ENCODE measurements at regions not wholly inside any gene's neighbourhood (a gene's known extent, or its start where the extent isn't known, plus 50 kb on each side); places are given as distances from the start of the nearest gene placed in this dataset.

DNA sequence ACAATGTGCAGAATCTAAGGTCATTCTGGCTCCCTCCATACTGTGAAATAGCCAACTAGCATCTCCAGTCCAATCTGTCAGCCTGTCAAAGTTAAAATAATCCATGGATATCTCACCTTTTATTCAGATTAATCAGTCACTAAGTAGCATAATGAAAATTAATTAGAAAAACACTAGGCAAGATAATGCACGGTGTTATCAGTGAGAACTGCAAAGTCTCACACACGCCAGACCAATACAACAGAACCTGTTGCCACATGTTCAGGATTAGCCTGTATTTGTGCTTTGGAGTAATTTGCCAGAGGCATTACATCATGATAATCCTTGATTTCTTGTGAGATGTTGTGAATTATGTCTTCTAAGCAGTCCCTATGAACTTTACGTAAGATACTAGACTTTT, 820.4 kb upstream of the ALCAM start:
- ChIA-PET CTCF (no interaction called here), POLR2A (no interaction called here)
- no peak for TF ChIP-seq L3MBTL2 (conservative IDR thresholded peaks at IDR 0.05)
- no peak for TF ChIP-seq TARDBP (IDR thresholded peaks at IDR 0.05)
- TF ChIP-seq SP1 (IDR thresholded peaks at IDR 0.05): no peak
- TF ChIP-seq ZNF384 (IDR thresholded peaks at IDR 0.05): no peak
- no peak for TF ChIP-seq ELF4 (IDR thresholded peaks at IDR 0.05)
- TF ChIP-seq HDGF (IDR thresholded peaks at IDR 0.05; ENCODE audit: borderline replicate concordance): no peak
- no peak for TF ChIP-seq NFRKB (IDR thresholded peaks at IDR 0.05)
- TF ChIP-seq, protein P1, sequence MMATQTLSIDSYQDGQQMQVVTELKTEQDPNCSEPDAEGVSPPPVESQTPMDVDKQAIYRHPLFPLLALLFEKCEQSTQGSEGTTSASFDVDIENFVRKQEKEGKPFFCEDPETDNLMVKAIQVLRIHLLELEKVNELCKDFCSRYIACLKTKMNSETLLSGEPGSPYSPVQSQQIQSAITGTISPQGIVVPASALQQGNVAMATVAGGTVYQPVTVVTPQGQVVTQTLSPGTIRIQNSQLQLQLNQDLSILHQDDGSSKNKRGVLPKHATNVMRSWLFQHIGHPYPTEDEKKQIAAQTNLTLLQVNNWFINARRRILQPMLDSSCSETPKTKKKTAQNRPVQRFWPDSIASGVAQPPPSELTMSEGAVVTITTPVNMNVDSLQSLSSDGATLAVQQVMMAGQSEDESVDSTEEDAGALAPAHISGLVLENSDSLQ (IDR thresholded peaks at IDR 0.05): no peak
- TF ChIP-seq BHLHE40 (IDR thresholded peaks at IDR 0.05; ENCODE audit: borderline replicate concordance): no peak
- no peak for TF ChIP-seq FOXA1 (IDR thresholded peaks at IDR 0.05)
- no peak for TF ChIP-seq SUZ12 (IDR thresholded peaks at IDR 0.05)
- no peak for TF ChIP-seq ARNT (IDR thresholded peaks at IDR 0.05)
- no peak for TF ChIP-seq FOXM1 (IDR thresholded peaks at IDR 0.05; ENCODE audit: borderline replicate concordance)
- TF ChIP-seq FOXK2 (IDR thresholded peaks at IDR 0.05): no peak
- no peak for TF ChIP-seq LEF1 (IDR thresholded peaks at IDR 0.05; ENCODE audit: borderline replicate concordance)
- no peak for TF ChIP-seq CTBP1 (IDR thresholded peaks at IDR 0.05; ENCODE audit: borderline replicate concordance)
- no peak for DNase-seq (ENCODE audit: extremely low spot score)

DNA sequence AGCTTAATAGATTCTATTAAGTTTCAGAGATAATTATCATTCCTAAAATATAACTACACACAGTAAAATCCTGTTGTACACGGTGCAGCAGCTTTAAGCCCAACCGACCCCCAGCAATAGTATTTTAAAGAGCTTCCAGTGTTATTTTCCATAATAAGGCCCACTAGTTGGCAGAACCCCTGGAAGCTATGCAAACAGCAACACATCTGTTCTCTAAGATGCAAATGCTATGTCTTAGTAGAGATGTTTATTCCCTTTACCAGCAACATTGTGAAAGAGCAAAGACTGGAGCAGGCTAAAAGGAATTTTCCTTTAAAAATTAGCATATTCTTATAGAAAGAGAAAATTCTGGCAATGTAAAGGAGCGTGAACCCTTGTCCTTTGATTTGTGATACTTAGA, 819.7 kb upstream of the ALCAM start:
- ChIA-PET POLR2A (no interaction called here), CTCF (no interaction called here)
- DNase-seq (ENCODE audit: extremely low spot score): no peak
- TF ChIP-seq L3MBTL2 (conservative IDR thresholded peaks at IDR 0.05) (no peak), ARNT (IDR thresholded peaks at IDR 0.05) (no peak), CTBP1 (IDR thresholded peaks at IDR 0.05; ENCODE audit: borderline replicate concordance) (no peak), TARDBP (IDR thresholded peaks at IDR 0.05) (no peak), FOXK2 (IDR thresholded peaks at IDR 0.05) (no peak), HDGF (IDR thresholded peaks at IDR 0.05; ENCODE audit: borderline replicate concordance) (no peak), ELF4 (IDR thresholded peaks at IDR 0.05) (no peak), LEF1 (IDR thresholded peaks at IDR 0.05; ENCODE audit: borderline replicate concordance) (no peak), BHLHE40 (IDR thresholded peaks at IDR 0.05; ENCODE audit: borderline replicate concordance) (no peak), FOXM1 (IDR thresholded peaks at IDR 0.05; ENCODE audit: borderline replicate concordance) (no peak)
- TF ChIP-seq, protein P1 (IDR thresholded peaks at IDR 0.05): no peak

DNA sequence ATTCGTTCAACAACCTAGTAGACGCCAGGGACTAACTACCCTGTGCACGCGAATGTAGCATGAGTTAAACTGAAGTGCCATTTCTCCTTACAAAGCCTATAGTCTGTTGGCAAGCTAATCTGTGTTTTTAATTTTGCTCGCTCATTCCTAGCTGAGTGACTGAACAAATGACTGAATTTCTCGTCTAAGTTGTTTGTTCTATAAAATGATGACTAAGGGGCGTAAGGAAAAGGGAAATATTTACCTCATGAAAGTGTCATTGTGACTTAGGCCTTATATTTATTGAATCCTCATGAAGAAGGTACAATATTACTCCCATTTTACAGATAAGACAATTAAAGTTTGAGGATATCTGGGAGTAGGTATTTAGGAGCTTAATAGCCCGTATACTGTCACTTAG, 818.3 kb upstream of the ALCAM start:
- CTCF ChIA-PET: no interaction called here
- POLR2A ChIA-PET: no interaction called here
- DNase-seq (ENCODE audit: extremely low spot score): no peak
- TF ChIP-seq ELF4 (IDR thresholded peaks at IDR 0.05): no peak
- TF ChIP-seq ARNT (IDR thresholded peaks at IDR 0.05): no peak
- TF ChIP-seq BHLHE40 (IDR thresholded peaks at IDR 0.05; ENCODE audit: borderline replicate concordance): no peak
- no peak for TF ChIP-seq NFRKB (IDR thresholded peaks at IDR 0.05)
- TF ChIP-seq, protein P1 (IDR thresholded peaks at IDR 0.05): no peak
- TF ChIP-seq SUZ12 (IDR thresholded peaks at IDR 0.05): no peak
- no peak for TF ChIP-seq SP1 (IDR thresholded peaks at IDR 0.05)
- no peak for TF ChIP-seq ZNF384 (IDR thresholded peaks at IDR 0.05)
- no peak for TF ChIP-seq L3MBTL2 (conservative IDR thresholded peaks at IDR 0.05)
- no peak for TF ChIP-seq FOXM1 (IDR thresholded peaks at IDR 0.05; ENCODE audit: borderline replicate concordance)
- no peak for TF ChIP-seq HDGF (IDR thresholded peaks at IDR 0.05; ENCODE audit: borderline replicate concordance)

DNA sequence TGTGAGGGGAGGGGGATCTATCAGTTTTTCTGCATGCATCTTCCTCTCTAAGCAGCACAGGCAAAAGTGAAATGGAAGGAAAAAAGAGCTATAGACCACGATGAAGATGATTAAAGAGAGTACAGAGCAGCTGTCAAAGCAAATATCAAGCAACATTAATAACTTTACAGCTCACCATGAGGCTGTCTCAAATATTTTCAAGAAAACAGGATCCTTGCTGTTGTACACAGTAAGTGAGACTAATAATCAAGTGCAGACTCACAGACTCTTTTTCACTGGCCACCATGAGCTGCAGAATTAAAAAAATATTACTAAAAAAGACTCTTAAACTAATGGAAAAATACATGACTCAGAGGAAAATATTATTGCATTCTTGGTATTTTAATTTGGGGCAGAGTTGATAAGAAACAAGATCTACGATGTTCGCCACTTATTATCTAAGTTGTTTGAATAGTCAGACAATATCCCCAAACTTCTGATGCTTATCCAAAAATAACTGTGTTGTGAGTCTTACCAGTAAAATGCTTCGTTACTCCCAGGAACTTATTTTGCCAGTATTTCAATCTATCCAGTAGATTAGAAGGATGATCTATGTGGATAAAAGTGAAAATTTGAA, 817.5 kb upstream of the ALCAM start:
- POLR2A ChIA-PET: no interaction called here
- no peak for DNase-seq (ENCODE audit: extremely low spot score)
- TF ChIP-seq TARDBP (IDR thresholded peaks at IDR 0.05) (no peak), SUZ12 (IDR thresholded peaks at IDR 0.05) (no peak), FOXM1 (IDR thresholded peaks at IDR 0.05; ENCODE audit: borderline replicate concordance) (no peak), ARNT (IDR thresholded peaks at IDR 0.05) (no peak), NFRKB (IDR thresholded peaks at IDR 0.05) (no peak), FOXK2 (IDR thresholded peaks at IDR 0.05) (no peak), SP1 (IDR thresholded peaks at IDR 0.05) (no peak), HDGF (IDR thresholded peaks at IDR 0.05; ENCODE audit: borderline replicate concordance) (no peak), CTBP1 (IDR thresholded peaks at IDR 0.05; ENCODE audit: borderline replicate concordance) (no peak), L3MBTL2 (conservative IDR thresholded peaks at IDR 0.05) (no peak), ELF4 (IDR thresholded peaks at IDR 0.05) (no peak), LEF1 (IDR thresholded peaks at IDR 0.05; ENCODE audit: borderline replicate concordance) (no peak), BHLHE40 (IDR thresholded peaks at IDR 0.05; ENCODE audit: borderline replicate concordance) (no peak), FOXA1 (IDR thresholded peaks at IDR 0.05) (no peak), ZNF384 (IDR thresholded peaks at IDR 0.05) (no peak)
- TF ChIP-seq, protein P1 (IDR thresholded peaks at IDR 0.05): no peak
- CTCF ChIA-PET: no interaction called here

DNA sequence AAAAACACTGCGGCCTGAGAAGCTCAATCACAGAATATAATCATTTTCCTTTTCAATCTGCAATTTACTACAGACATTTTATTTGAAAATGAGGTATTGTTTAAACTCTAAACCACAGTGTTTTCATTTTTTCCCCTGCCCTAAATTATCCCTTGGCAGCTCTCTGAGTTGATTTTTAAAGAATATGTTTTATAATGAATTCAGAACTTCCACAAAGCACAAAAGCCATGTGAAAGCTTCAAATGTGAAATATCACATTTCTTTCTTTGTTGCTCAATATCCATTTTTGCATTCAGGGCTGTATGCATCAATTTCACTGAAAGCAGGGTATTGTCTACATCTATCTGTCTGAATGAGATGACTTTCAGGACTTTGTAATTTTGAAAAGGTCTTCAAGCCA, 813.6 kb upstream of the ALCAM start:
- no peak for TF ChIP-seq HDGF (IDR thresholded peaks at IDR 0.05; ENCODE audit: borderline replicate concordance)
- no peak for TF ChIP-seq ELF4 (IDR thresholded peaks at IDR 0.05)
- TF ChIP-seq ARNT (IDR thresholded peaks at IDR 0.05): no peak
- no peak for TF ChIP-seq FOXK2 (IDR thresholded peaks at IDR 0.05)
- no peak for TF ChIP-seq NFRKB (IDR thresholded peaks at IDR 0.05)
- TF ChIP-seq ZNF384 (IDR thresholded peaks at IDR 0.05): no peak
- ChIA-PET CTCF (interaction anchor here (0.7 kb wide), 1 partner anchor 868 kb away, joined by 3 read pairs; no protein-coding TSS in a partner anchor), POLR2A (no interaction called here)
- no peak for DNase-seq (ENCODE audit: extremely low spot score)

Measured in HEK293T (cell line).